Cerebellar nuclear complex (tissue), 1 donor: ENCODE measurements at regions not wholly inside any gene's neighbourhood (a gene's known extent, or its start where the extent isn't known, plus 50 kb on each side); places are given as distances from the start of the nearest gene placed in this dataset.

ENCODE experiments used
- DNase-seq, 2 experiments: peaks; one replicate each; lab custom pipeline; 2025; lab: John Stamatoyannopoulos, UW

- DNase-seq = no peak
Observed at GRCh38 chr10:2980791-2981360, 86.5 kb upstream of the PFKP start.

- DNase-seq = no peak
Observed at GRCh38 chr10:2980116-2980515, 87.2 kb upstream of the PFKP start.

- no peak for DNase-seq
Observed at GRCh38 chr10:2979306-2979705, 88.0 kb upstream of the PFKP start.

- DNase-seq = no peak
Observed at GRCh38 chr10:2978574-2979273, 88.6 kb upstream of the PFKP start.

GRCh38 chr10:2978111-2978510, 89.2 kb upstream of the PFKP start:
- no peak for DNase-seq

- DNase-seq = no peak
Observed at GRCh38 chr10:2974503-2975207, 92.7 kb upstream of the PFKP start.

- no peak for DNase-seq
Observed at GRCh38 chr10:2974083-2974482, 93.3 kb upstream of the PFKP start.

- no peak for DNase-seq
Observed at GRCh38 chr10:2972810-2973209, 94.5 kb upstream of the PFKP start.

GRCh38 chr10:2972216-2972615, 95.1 kb upstream of the PFKP start:
- no peak for DNase-seq

- DNase-seq = no peak
Observed at GRCh38 chr10:2970190-2970823, 97.0 kb upstream of the PFKP start.

GRCh38 chr10:2968401-2969058, 98.8 kb upstream of the PFKP start:
- DNase-seq = no peak

- DNase-seq = no peak
Observed at GRCh38 chr10:2966134-2966533, 101.2 kb upstream of the PFKP start.

- DNase-seq = no peak
Observed at GRCh38 chr10:2964632-2965296, 102.6 kb upstream of the PFKP start.

GRCh38 chr10:2963889-2964631, 103.3 kb upstream of the PFKP start:
- no peak for DNase-seq

GRCh38 chr10:2962194-2962593, 105.2 kb upstream of the PFKP start:
- no peak for DNase-seq

GRCh38 chr10:2958659-2959058, 108.7 kb upstream of the PFKP start:
- no peak for DNase-seq

- DNase-seq = no peak
Observed at GRCh38 chr10:2957785-2958184, 109.6 kb upstream of the PFKP start.

GRCh38 chr10:2955064-2955463, 112.3 kb upstream of the PFKP start:
- no peak for DNase-seq

GRCh38 chr10:2953495-2953894, 113.9 kb upstream of the PFKP start:
- no peak for DNase-seq

- no peak for DNase-seq
Observed at GRCh38 chr10:2951235-2951835, 116.0 kb upstream of the PFKP start.

- DNase-seq = no peak
Observed at GRCh38 chr10:2950546-2950945, 116.8 kb upstream of the PFKP start.
